Spleen (tissue), 11 donors: ENCODE measurements at regions not wholly inside any gene's neighbourhood (a gene's known extent, or its start where the extent isn't known, plus 50 kb on each side); places are given as distances from the start of the nearest gene placed in this dataset.

ENCODE experiments used
- DNase-seq: peaks from one replicate; pipeline ENCODE4 v3.0.0-alpha.2; 2020
- H3K27ac ChIP-seq, 8 donors: fragments of 200-600 bp; sonication (generic) in 7 of 8; 1 replicate in 4 of 8; 2 replicates in 4 of 8; pipeline versions ENCODE4 v1.5.0 to v1.8.0; 2016 to 2021; ENCODE audit warnings: inconsistent platforms in 4 of 8, mild to moderate bottlenecking in 4 of 8, moderate library complexity in 1 of 8
- H3K27me3 ChIP-seq, 7 donors: fragments of 200-600 bp; sonication (generic) in 6 of 7; replicated peaks in 1 of 7; 1 replicate in 4 of 7; 2 replicates in 3 of 7; pipeline versions ENCODE4 v1.5.0 to v1.8.0; 2016 to 2021; ENCODE audit warnings: inconsistent platforms in 3 of 7, mild to moderate bottlenecking in 1 of 7
- H3K36me3 ChIP-seq, 6 donors: fragments of 200-600 bp; sonication (generic) in 5 of 6; 1 replicate in 4 of 6; 2 replicates in 2 of 6; pipeline versions ENCODE4 v1.5.0 to v1.8.0; 2016 to 2021; ENCODE audit warnings: inconsistent platforms in 2 of 6
- H3K4me1 ChIP-seq, 6 donors: fragments of 200-600 bp; sonication (generic) in 5 of 6; 1 replicate in 3 of 6; 2 replicates in 3 of 6; pipeline versions ENCODE4 v1.5.0 to v1.8.0; 2016 to 2021; ENCODE audit warnings: inconsistent platforms in 3 of 6
- H3K4me3 ChIP-seq, 8 donors: fragments of 200-600 bp; sonication (generic) in 7 of 8; 1 replicate in 4 of 8; 2 replicates in 4 of 8; pipeline versions ENCODE4 v1.5.0 to v1.8.0; 2016 to 2021; ENCODE audit warnings: inconsistent platforms in 4 of 8, mild to moderate bottlenecking in 4 of 8, moderate library complexity in 2 of 8
- H3K9me3 ChIP-seq, 8 donors: fragments of 200-600 bp; sonication (generic) in 7 of 8; 1 replicate in 4 of 8; 2 replicates in 4 of 8; pipeline versions ENCODE4 v1.5.0 to v1.8.0; 2016 to 2021; ENCODE audit warnings: inconsistent platforms in 4 of 8
- POLR2A ChIP-seq, 3 donors: fragments of 450-650 bp; IDR thresholded peaks; one replicate each; pipeline ENCODE4 v1.5.1; 2017; ENCODE audit warnings: antibody characterized with exemption in 3 of 3, mild to moderate bottlenecking in 1 of 3
- POLR2AphosphoS5 ChIP-seq, 3 donors: sonication (generic); formaldehyde crosslinking; IDR thresholded peaks; one replicate each; pipeline ENCODE4 v1.5.1; 2017; ENCODE audit warnings: antibody characterized with exemption in 3 of 3
- WGBS, 5 donors: extraction: QIAGEN DNeasy Blood & Tissue Kit in 3 of 5; methylation state at CpG; one replicate each; pipeline versions ENCODE4 v1.1.5 to v1.1.7; 2013 to 2018; 5-methylcytosine and 5-hydroxymethylcytosine counted together
- intact Hi-C: fragments of 100-400 bp; cut with DNase I; formaldehyde crosslinking; loops from one replicate; pipeline ENCODE4 v1.15.0; 2023; ENCODE audit warnings: low total_unique reads
- TF ChIP-seq, protein P1 (sequence below), 11 experiments: fragments of 200-600 bp in 7 of 11; fragments of 450-650 bp in 4 of 11; sonication (generic) in 4 of 11; IDR thresholded peaks in 8 of 11; conservative IDR thresholded peaks in 3 of 11; 1 replicate in 7 of 11; 2 replicates in 4 of 11; pipeline versions ENCODE4 v1.4.0 to v1.8.0; 2016 to 2021; ENCODE audit warnings: antibody characterized with exemption in 11 of 11, inconsistent platforms in 4 of 11, mild to moderate bottlenecking in 1 of 11
- donor health status: healthy with polysubstance abuse.
- donor health status: DM: no; HTN: no; CAD: no; lungs with moderate emphysema.
- donor health status: DM: no; HTN: no; CAD: no.
- donor health status: Bipolar disorder and iron deficiency.
- donor health status: healthy.
- donor health status: DM: no; HTN: no; CAD: no.
- donor health status: DM: yes; HTN: yes; CAD: no.

DNA sequence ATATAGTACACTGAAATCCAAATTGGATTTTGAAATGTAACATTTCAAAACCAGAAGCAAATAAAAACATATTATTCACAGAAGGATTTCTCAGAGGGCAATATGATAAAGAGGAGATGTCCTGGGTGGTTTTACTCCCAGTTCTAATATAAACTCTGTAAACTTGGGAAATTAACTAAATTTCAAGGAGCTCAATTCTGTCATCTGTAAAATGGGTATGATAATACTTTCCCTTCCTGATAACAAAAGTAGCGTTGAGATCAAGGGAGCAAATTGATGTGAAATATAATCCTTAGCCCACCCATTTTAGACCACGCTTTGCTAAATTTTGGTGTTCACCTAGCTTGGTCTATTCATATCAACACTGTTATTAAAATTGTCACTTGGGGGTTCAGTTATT is 192.5 kb upstream of the BTG1 start:
- no peaks in the 10 kb centered on the region for H3K36me3 ChIP-seq

DNA sequence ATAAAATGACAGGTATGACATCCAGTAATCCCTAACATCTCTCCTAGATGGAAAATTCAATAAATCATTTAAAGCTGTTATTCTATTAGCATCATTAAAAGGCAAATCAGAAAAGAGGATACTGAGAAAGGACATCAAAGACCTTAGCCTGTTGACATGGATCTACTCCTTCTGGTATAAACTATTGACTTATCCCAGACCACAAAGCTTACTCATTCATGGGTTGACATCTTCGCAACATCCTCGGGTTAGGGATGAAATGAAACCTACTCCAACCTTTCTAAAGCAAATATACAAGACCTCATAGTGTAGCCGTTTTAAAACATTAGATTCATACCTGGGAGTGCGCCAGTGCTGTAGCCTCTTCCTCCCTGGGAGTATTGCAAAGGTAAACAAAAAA is 191.5 kb upstream of the BTG1 start:
- 78 to 94% (median 91%) methylated on average over 4 of the region's 4 CpGs for WGBS, 5 donors
- TF ChIP-seq POLR2AphosphoS5 (IDR thresholded peaks at IDR 0.05), result no peak
- no peak for TF ChIP-seq POLR2A (IDR thresholded peaks at IDR 0.05)
- TF ChIP-seq, protein P1, sequence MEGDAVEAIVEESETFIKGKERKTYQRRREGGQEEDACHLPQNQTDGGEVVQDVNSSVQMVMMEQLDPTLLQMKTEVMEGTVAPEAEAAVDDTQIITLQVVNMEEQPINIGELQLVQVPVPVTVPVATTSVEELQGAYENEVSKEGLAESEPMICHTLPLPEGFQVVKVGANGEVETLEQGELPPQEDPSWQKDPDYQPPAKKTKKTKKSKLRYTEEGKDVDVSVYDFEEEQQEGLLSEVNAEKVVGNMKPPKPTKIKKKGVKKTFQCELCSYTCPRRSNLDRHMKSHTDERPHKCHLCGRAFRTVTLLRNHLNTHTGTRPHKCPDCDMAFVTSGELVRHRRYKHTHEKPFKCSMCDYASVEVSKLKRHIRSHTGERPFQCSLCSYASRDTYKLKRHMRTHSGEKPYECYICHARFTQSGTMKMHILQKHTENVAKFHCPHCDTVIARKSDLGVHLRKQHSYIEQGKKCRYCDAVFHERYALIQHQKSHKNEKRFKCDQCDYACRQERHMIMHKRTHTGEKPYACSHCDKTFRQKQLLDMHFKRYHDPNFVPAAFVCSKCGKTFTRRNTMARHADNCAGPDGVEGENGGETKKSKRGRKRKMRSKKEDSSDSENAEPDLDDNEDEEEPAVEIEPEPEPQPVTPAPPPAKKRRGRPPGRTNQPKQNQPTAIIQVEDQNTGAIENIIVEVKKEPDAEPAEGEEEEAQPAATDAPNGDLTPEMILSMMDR (IDR thresholded peaks at IDR 0.05 in 8 of 11, conservative IDR thresholded peaks at IDR 0.05 in 3 of 11), result no peak
- intact Hi-C loops, result no loop called here

More for the DNA sequence above, 192.5 kb upstream of the BTG1 start:
- Histone ChIP-seq H3K27me3 (no peaks in the 10 kb centered on the region), H3K27ac (no peak overlapping the region), H3K9me3 (no peaks in the 10 kb centered on the region), H3K4me3 (no peak overlapping the region), H3K4me1 (peaks cover 7 to 51% (median 19%) of the 10 kb centered on the region in 6 donors)
- TF ChIP-seq POLR2A (IDR thresholded peaks at IDR 0.05) (no peak), POLR2AphosphoS5 (IDR thresholded peaks at IDR 0.05) (no peak)
- TF ChIP-seq, protein P1 (IDR thresholded peaks at IDR 0.05 in 8 of 11, conservative IDR thresholded peaks at IDR 0.05 in 3 of 11), result no peak
- WGBS, 5 donors, result 95 to 98% (median 96%) methylated on average over 2 of the region's 2 CpGs
- DNase-seq, result no peak
- intact Hi-C loops, result no loop called here

DNA sequence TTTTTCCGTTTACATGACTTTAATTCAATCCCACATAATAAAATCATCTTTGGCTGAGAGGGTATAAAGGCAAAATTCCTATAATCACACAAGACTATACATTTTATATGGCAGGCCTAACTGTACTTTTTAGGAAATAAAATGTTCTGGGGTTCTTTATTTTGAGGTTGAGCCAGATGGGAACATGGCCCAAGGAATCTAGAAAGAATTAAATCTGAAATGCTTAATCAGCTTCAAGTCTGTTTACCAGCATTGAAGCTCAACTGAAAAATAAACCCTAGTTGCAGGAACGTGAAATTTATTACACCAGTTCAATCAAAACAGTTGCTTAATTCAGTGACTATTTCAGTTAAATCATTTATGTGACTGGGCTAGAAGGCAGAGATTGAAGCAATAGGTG is 191.0 kb upstream of the BTG1 start:
- intact Hi-C loops, result no loop called here
- H3K4me1 ChIP-seq, result peaks cover under 1 to 51% (median 15%) of the 10 kb centered on the region in 6 donors
- DNase-seq, result no peak
- no peaks in the 10 kb centered on the region for H3K36me3 ChIP-seq
- 71 to 90% (median 80%) methylated on average over 2 of the region's 2 CpGs for WGBS, 5 donors
- no peak for TF ChIP-seq POLR2AphosphoS5 (IDR thresholded peaks at IDR 0.05)
- TF ChIP-seq, protein P1 (IDR thresholded peaks at IDR 0.05 in 8 of 11, conservative IDR thresholded peaks at IDR 0.05 in 3 of 11), result no peak
- no peak for TF ChIP-seq POLR2A (IDR thresholded peaks at IDR 0.05)
- H3K27ac ChIP-seq, result peak overlapping the region in 2 of 8 donors; percentile 17 to 21
- H3K27me3 ChIP-seq, result no peaks in the 10 kb centered on the region
- H3K9me3 ChIP-seq, result no peaks in the 10 kb centered on the region
- H3K4me3 ChIP-seq, result no peak overlapping the region

More for the DNA sequence above, 191.5 kb upstream of the BTG1 start:
- Histone ChIP-seq H3K36me3 (no peaks in the 10 kb centered on the region), H3K27me3 (no peaks in the 10 kb centered on the region), H3K4me1 (peaks cover 6 to 54% (median 19%) of the 10 kb centered on the region in 6 donors), H3K27ac (no peak overlapping the region), H3K9me3 (no peaks in the 10 kb centered on the region), H3K4me3 (no peak overlapping the region)
- no peak for DNase-seq

DNA sequence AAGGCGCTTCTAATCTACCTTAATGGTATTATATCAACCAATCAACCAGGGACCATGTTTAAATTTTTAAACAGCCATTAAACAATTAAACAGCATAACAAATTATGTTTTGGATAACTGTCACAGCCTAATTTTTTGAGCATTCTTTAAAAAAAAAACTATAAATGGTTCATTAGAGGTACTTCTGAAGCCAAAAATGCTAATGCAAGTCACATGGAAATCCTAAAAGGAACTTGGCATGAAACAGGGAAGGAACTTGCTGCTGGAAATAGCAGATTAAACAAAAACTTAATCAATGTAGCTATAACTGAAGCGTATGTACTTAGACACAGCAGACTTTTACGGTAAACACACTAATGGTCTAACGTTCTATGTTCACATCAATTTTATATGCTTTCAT is 190.2 kb upstream of the BTG1 start:
- H3K36me3 ChIP-seq, result no peaks in the 10 kb centered on the region

DNA sequence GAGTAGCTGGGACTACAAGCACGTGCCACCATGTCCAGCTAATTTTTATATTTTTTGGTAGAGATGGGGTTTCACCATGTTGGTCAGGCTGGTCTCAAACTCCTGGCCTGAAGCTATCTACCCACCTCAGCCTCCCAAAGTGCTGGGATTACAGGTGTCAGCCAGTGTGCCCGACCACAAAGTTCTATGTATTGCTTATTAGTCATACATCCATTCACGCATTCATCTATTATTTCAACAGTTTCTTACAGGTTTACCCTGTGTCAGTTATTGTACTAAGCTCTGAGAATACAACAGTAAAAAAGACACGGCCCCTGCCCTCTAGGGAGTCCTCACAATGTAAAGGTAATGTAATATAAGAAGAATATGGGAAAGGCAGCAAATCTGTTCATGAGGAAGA is 188.9 kb upstream of the BTG1 start:
- no peak overlapping the region for H3K27ac ChIP-seq
- TF ChIP-seq POLR2A (IDR thresholded peaks at IDR 0.05) (no peak), POLR2AphosphoS5 (IDR thresholded peaks at IDR 0.05) (no peak)
- TF ChIP-seq, protein P1 (IDR thresholded peaks at IDR 0.05 in 8 of 11, conservative IDR thresholded peaks at IDR 0.05 in 3 of 11), result no peak
- no peaks in the 10 kb centered on the region for H3K36me3 ChIP-seq
- no peaks in the 10 kb centered on the region for H3K9me3 ChIP-seq
- 89 to 98% (median 90%) methylated on average over 4 of the region's 4 CpGs for WGBS, 5 donors
- intact Hi-C loops, result no loop called here
- H3K4me1 ChIP-seq, result peaks cover 0 to 31% (median 9%) of the 10 kb centered on the region in 6 donors
- no peak overlapping the region for H3K4me3 ChIP-seq
- no peaks in the 10 kb centered on the region for H3K27me3 ChIP-seq
- no peak for DNase-seq

More for the DNA sequence above, 190.2 kb upstream of the BTG1 start:
- Histone ChIP-seq H3K4me3 (no peak overlapping the region), H3K4me1 (peaks cover 0 to 43% (median 11%) of the 10 kb centered on the region in 6 donors), H3K27me3 (no peaks in the 10 kb centered on the region), H3K9me3 (no peaks in the 10 kb centered on the region), H3K27ac (peak overlapping the region in 2 of 8 donors; percentile 17 to 21)
- TF ChIP-seq POLR2AphosphoS5 (IDR thresholded peaks at IDR 0.05), result no peak
- intact Hi-C loops, result no loop called here
- DNase-seq, result no peak
- 58 to 80% (median 71%) methylated on average over 4 of the region's 4 CpGs for WGBS, 5 donors
